ENCODE measurements at regions not wholly inside any gene's neighbourhood (a gene's known extent, or its start where the extent isn't known, plus 50 kb on each side); places are given as distances from the start of the nearest gene placed in this dataset.

DNA sequence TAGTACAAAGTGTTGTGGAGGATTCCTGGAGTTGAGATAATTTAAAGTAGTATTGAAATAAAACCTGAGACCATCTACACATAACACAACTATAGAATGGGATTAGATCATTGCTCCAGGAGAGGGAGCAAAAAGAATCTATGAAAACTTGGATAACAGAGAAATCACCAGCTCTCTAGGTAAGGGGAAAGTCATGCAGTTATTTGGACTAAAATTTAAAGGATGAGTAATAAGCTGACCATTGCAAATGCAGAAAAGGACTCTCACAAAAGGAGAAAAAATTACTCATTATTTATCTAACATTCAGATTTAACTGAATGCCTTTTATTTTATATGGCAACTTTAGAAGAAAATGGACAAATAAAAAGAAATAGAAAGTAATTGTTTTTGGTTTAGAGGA is 1399.8 kb upstream of the ACVR2A start:
- H3K27me3 Mint-ChIP-seq (ENCODE audit: low read depth), result no peaks in the 10 kb centered on the region
- TF ChIP-seq, protein P1, sequence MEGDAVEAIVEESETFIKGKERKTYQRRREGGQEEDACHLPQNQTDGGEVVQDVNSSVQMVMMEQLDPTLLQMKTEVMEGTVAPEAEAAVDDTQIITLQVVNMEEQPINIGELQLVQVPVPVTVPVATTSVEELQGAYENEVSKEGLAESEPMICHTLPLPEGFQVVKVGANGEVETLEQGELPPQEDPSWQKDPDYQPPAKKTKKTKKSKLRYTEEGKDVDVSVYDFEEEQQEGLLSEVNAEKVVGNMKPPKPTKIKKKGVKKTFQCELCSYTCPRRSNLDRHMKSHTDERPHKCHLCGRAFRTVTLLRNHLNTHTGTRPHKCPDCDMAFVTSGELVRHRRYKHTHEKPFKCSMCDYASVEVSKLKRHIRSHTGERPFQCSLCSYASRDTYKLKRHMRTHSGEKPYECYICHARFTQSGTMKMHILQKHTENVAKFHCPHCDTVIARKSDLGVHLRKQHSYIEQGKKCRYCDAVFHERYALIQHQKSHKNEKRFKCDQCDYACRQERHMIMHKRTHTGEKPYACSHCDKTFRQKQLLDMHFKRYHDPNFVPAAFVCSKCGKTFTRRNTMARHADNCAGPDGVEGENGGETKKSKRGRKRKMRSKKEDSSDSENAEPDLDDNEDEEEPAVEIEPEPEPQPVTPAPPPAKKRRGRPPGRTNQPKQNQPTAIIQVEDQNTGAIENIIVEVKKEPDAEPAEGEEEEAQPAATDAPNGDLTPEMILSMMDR (IDR thresholded peaks at IDR 0.05; ENCODE audit: unreplicated experiment), result no peak
- H3K27ac Mint-ChIP-seq, result no peak overlapping the region
- H3K36me3 Mint-ChIP-seq, result no peaks in the 10 kb centered on the region
- DNase-seq (ENCODE audit: low spot score in 2 of 2, unreplicated experiment in 2 of 2), result no peak
- H3K4me1 Mint-ChIP-seq, result no peaks in the 10 kb centered on the region
- peaks cover 15% of the 10 kb centered on the region for H3K9me3 Mint-ChIP-seq
- no peak overlapping the region for H3K4me3 Mint-ChIP-seq

DNA sequence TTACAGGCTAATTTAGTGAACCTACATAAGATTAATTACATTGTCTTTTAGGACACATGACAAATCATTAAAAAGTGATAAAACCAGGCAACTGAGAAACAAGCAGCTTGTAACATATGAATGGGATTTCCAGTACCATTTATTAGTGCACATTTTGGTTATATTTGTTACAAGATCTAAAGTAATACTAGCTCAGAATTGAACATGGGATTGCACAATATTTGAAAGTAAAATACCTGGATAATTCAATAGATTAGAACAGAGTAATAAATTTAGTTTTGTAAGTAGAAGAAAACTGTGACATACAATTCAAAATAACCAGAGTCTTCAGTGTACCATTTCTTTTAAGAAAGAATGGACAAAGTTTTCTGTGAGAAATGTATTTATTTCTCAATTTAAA is 1400.7 kb upstream of the ACVR2A start:
- peaks cover 15% of the 10 kb centered on the region for H3K9me3 Mint-ChIP-seq
- no peaks in the 10 kb centered on the region for H3K27me3 Mint-ChIP-seq (ENCODE audit: low read depth)
- no peaks in the 10 kb centered on the region for H3K4me1 Mint-ChIP-seq
- TF ChIP-seq, protein P1 (IDR thresholded peaks at IDR 0.05; ENCODE audit: unreplicated experiment), result no peak
- no peak overlapping the region for H3K4me3 Mint-ChIP-seq
- no peak for DNase-seq (ENCODE audit: low spot score in 2 of 2, unreplicated experiment in 2 of 2)
- H3K27ac Mint-ChIP-seq, result no peak overlapping the region
- H3K36me3 Mint-ChIP-seq, result no peaks in the 10 kb centered on the region

DNA sequence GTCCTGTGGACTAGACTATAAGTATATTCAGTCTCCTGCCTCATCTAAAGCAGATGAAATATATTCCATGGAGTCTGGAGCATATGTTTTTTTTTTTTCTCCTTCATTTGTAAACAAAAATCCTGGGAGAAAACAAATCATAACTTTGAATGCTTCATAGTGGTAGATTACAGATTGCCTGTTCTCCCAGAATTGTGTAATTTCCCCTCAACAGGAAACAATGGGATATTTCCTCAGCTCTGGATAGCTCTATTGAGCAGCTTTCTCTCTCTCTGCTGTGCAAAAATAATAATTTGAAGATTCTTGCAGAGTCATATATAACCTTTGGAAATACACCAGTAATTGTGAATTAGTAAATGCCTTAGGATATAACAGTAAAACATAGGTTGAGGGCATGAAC is 1406.6 kb upstream of the ACVR2A start:
- no peak overlapping the region for H3K4me3 Mint-ChIP-seq
- DNase-seq (ENCODE audit: low spot score in 2 of 2, unreplicated experiment in 2 of 2), result no peak
- peaks cover 2% of the 10 kb centered on the region for H3K27me3 Mint-ChIP-seq (ENCODE audit: low read depth)
- TF ChIP-seq, protein P1 (IDR thresholded peaks at IDR 0.05; ENCODE audit: unreplicated experiment), result no peak
- H3K9me3 Mint-ChIP-seq, result no peaks in the 10 kb centered on the region
- H3K4me1 Mint-ChIP-seq, result no peaks in the 10 kb centered on the region
- no peaks in the 10 kb centered on the region for H3K36me3 Mint-ChIP-seq
- no peak overlapping the region for H3K27ac Mint-ChIP-seq

DNA sequence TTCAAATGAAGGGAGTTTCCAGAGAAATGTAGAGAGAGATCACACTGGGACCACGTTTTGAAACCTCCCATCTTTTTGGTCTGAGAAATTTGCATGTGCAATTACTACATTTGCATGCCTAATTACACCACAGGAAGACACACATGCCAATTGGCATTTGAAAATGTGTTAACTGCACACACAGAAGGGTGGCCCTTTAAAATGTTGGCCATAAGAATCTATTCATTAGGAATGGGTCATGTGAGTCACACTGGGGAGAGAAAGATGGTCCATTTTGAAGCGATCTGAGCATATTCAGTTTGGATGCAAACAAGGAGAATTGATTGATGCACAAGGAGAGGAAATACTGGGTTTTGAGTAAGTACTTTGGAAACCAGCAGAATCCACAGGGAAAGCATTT is 1407.1 kb upstream of the ACVR2A start:
- H3K4me1 Mint-ChIP-seq, result no peaks in the 10 kb centered on the region
- H3K27ac Mint-ChIP-seq, result no peak overlapping the region
- peaks cover 2% of the 10 kb centered on the region for H3K27me3 Mint-ChIP-seq (ENCODE audit: low read depth)
- H3K9me3 Mint-ChIP-seq, result no peaks in the 10 kb centered on the region
- H3K36me3 Mint-ChIP-seq, result no peaks in the 10 kb centered on the region
- TF ChIP-seq, protein P1 (IDR thresholded peaks at IDR 0.05; ENCODE audit: unreplicated experiment), result no peak
- DNase-seq (ENCODE audit: low spot score in 2 of 2, unreplicated experiment in 2 of 2), result no peak
- H3K4me3 Mint-ChIP-seq, result no peak overlapping the region

DNA sequence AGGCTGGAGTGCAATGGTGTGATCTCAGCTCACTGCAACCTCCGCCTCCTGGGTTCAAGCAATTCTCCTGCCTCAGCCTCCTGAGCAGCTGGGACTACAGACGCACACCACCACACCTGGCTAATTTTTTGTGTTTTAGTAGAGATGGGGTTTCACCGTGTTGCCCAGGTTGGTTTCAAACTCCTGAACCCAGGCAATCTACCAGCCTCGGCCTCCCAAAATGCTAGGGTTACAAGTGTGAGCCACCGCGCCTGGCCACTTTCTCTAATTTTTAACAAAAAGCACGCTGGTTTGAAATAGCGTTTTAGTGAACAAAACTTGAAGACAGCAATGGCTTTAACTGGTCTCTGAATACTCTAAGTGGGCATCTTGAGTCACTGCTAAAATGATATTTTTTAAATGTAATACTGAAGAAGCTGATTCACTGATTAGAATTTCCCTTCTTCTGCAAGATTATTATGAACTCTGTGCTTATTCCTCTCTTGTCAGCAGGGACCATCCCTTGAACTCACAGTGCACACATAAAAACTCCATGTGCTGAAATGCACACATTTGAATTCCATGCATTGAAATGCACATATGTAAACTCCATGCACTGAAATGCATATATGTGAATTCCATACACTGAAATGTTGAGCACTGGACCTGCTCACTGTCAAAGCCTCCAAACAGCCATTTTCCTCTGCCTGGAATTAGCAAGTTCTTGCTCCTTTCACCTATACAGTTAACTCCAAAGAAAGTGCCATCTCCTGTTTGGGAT is 1411.5 kb upstream of the ACVR2A start:
- Mint-ChIP-seq H3K4me1 (no peaks in the 10 kb centered on the region), H3K36me3 (no peaks in the 10 kb centered on the region), H3K27me3 (ENCODE audit: low read depth) (peaks cover 4% of the 10 kb centered on the region), H3K9me3 (no peaks in the 10 kb centered on the region), H3K4me3 (no peak overlapping the region), H3K27ac (no peak overlapping the region)
- no peak for DNase-seq (ENCODE audit: low spot score in 2 of 2, unreplicated experiment in 2 of 2)
- TF ChIP-seq, protein P1 (IDR thresholded peaks at IDR 0.05; ENCODE audit: unreplicated experiment), result no peak

All from mesothelial cell of epicardium (in vitro differentiated cells).